SU-DHL-6 (cell line): ENCODE measurements at regions not wholly inside any gene's neighbourhood (a gene's known extent, or its start where the extent isn't known, plus 50 kb on each side); places are given as distances from the start of the nearest gene placed in this dataset.

Source experiments
- CTCF ChIP-seq: fragments of 200-600 bp; sonication (generic); IDR thresholded peaks from one replicate; pipeline ENCODE4 v1.5.1; 2017; ENCODE audit warnings: antibody characterized with exemption, mild to moderate bottlenecking, low read length, moderate library complexity; ENCODE audit not compliant: insufficient read depth, poor library complexity, severe bottlenecking
- EZH2phosphoT487 ChIP-seq: fragments of 200-600 bp; sonication (generic), shearing (Covaris generic); conservative IDR thresholded peaks from 2 replicates; pipeline ENCODE4 v1.6.1; 2018; ENCODE audit warnings: mild to moderate bottlenecking, antibody characterized with exemption, low read length, moderate library complexity, mixed read lengths

- no peak for TF ChIP-seq CTCF
- no peak for TF ChIP-seq EZH2phosphoT487
Measured at GRCh38 chr12:4858386-4858785, 51.3 kb upstream of the KCNA1 start.
